ENCODE measurements at regions not wholly inside any gene's neighbourhood (a gene's known extent, or its start where the extent isn't known, plus 50 kb on each side); places are given as distances from the start of the nearest gene placed in this dataset.
A peak's percentile ranks its signal among the peaks of the same experiment; 100 is the strongest.

DNA sequence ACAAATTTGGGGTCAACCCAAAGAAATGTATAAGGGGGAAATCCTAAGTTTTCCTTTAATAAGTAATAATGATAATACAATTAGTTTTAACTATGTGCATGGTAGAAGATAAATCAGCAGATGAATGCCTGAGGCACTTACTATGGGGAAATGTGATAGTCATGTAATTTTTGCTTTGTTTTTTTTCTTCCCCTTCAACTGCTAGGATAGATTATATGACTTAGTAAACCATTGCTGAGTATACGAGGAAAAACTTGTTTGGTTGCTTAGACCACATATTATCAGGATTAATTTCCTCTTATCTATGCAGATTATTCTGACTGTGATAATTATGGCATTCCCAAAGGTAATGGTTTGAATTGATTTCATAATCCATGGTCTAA is 181.1 kb downstream of the TGFB2 start:
- no peak for DNase-seq (ENCODE audit: low spot score)

DNA sequence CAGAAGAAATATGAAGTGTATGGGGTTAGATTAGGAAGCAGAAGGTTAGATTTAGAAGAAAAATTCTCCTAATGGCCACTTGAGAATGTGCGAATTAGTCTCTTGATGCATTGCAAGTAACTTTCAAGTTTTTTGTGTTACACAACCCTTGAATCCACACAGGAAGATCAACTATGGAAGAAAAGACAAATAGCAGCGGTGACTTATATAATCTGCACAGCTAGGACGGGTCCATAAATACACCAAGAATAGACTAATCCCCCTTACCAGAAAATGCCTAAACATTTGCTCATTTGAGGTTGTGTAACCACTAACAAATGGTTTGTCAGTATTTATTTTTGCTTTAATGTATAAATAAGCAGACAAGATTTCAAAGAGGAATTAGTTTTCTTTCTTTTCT is 182.6 kb downstream of the TGFB2 start:
- peak; percentile 18 for DNase-seq (ENCODE audit: low spot score)

DNA sequence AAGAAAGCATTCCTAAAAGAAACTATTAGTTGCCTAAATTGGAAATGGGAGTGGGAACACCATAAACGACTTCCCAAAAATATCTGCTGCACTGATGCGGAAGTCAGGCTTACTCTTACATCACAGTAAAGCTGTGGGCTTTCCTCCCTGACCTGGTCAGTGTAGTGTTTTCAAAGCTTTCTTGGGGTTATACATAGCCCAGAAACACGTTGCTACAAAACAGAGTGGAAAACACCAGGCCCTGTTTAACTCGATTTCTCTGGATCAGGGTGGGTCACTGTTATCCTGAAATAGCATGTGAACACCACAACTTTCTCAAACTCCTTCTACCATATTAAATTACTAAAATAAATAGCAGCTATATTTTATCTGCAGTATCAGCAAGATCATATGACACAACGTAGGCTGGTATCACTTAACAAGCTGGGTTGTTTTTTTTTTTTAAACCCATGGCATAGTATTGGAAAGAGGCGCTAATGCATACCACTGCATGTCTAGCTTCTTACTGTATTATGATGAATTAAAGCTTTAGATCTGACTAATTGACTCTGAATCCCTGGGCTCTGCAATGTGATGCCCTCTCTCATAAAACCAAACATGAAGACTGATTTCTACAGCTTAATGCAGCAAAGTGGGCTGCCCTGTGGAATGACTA is 184.6 kb downstream of the TGFB2 start:
- no peak for DNase-seq (ENCODE audit: low spot score)

DNA sequence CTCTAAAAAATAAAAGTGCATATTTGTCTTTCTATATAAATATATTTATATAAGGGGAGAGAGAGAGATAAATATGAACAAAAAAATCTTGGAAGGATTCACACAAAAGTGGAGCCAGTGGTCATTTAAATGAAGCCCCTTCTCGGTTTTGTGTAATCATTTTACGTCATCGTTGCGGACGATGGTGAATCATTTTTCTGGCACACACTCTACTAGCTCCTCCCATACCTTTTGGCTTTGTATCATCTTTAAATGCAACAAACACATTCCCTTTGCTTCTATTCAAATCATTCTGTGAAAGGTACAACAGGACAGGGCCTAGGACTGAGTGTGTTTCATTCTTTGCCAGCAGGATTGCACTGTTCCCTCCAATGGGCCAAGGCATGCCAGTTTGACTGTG is 186.8 kb downstream of the TGFB2 start:
- no peak for DNase-seq (ENCODE audit: low spot score)

DNA sequence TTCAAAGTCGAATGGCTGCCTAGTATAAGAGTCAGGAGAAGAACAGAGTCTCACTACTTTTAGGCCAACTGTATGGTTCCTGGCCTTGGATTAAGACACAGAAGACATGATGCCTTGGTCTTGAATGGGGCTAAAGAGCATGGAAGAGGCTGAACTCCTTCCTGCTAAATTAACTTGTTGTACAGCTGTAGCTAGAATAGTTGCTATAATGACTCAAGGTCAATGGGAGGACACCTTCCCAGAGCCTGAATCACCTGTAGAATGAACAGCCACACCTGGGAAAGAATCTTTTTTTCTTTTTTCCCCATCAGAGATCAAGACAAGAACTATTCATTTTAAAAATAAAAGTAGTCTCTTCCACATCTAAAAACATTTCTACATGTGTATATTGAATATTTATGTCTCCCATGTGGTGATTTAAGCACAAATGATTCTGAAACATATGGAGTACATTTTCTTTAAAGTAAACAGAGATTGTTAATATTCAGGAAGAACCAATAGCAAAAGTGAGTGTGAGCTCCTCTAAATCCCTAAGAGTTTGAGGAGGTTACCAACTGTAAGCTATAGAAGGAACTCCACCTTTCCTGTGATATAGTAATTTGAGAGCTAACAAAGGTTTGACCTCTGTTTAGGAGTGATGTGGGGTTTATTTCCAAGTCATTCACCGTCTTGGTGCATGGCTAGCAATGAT is 191.3 kb downstream of the TGFB2 start:
- DNase-seq (ENCODE audit: low spot score): no peak

DNA sequence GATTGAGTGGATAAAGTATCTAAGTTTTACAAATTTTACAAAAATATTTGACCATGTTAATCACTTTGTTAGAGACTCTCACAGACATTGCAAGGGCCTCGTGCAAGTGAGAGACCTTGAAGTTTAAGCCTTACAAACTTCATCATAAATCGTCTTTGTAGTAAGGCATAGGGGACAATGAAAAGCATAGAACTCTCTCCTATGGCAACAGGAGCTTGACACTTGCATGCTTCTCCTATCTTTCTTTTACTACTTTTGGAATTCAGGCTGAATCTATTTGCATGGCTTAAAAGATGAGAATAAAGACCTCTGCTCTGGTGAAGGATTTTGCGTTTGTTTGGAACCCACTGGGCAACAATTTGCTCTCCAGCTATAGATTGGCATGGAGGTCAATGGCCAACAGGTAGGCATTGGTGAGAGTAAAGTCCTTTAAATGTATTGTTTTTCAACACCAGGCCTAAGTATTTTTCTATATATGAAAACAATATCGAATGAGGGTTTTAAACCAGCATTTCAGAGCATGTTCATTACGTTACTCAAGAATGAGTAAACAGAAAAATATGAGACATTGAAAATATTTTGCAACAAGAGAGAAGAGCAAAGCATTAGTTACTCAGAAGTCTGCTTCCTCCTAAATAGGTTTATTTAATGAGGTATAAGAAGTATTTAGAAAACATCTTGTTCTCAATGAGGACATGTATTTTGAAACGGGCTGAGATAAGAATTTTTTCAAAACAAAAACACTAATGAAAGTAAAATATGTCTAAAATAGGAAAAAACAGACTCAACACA is 192.2 kb downstream of the TGFB2 start:
- DNase-seq (ENCODE audit: low spot score): no peak

DNA sequence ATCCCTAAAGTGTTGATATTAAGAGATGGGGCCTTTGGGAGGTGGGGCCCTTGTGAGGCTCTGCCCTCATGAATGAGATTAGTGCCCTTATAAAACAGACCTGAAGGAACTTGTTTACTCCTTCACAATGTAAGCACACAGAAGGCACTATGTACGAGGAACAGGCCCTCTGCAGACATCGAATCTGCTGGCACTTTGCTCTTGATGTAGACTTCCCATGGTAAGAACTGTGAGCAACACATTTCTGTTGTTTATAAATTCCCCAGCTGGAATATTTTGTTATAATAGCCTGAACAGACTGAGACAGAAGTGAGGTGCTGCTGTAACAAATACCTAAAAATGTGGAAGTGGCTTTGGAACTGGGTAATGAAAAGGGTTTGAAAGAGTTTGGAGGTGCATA is 193.2 kb downstream of the TGFB2 start:
- no peak for DNase-seq (ENCODE audit: low spot score)

DNA sequence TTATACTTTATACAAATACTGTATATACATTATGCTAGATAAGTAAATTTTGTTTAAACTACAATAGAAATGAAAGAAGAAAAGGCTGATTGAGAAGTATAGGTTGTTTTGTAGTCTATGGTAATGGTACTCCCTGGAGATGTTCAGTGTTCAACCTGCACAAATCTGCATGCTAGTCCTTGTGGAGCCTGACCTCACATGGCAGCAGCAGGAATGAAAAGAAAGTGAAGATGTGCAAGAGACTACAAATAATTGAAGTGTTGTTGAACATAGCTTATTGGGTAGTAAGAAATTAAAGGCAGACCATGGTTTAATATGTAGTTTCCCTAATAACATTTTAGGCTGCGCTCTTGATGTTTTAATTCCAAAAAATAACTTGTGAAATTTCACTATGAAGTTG is 201.2 kb downstream of the TGFB2 start:
- no peak for DNase-seq (ENCODE audit: low spot score)

DNA sequence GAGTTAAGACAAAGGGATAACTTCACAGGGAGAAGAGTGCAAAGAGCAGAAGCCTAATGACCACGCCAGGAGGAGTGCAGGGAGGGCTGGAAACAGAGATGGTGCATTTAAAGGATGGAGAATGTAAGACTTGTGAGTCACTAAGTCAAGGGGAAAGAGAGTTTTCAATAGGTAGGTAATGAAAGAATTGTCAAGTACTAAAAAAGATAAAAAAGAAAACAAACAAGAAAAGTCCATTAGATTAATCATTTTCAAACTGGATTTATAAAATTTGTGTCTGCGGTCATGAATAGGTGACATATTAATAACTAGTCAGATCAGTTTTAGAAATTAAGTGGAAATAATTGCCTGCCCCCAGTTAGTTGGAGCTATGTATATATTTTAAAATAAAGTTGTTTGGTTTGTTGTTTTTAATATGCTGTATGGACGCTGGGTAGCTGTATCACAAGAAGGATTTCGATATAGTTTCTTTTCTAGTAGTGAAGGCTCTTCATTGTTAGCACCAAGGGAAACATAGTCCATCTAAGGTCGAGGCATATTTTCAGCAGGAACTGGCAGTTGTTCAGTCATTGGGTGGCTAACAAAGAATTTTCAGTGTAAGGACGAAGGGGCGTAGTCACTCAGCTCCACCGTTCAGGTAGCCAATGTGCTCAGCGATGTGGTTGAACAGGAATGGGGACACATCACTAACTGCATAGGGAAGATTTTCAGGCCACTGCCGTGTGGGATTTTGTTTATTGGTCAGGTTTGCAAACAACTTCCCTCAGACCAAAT is 203.0 kb downstream of the TGFB2 start:
- DNase-seq (ENCODE audit: low spot score): no peak

DNA sequence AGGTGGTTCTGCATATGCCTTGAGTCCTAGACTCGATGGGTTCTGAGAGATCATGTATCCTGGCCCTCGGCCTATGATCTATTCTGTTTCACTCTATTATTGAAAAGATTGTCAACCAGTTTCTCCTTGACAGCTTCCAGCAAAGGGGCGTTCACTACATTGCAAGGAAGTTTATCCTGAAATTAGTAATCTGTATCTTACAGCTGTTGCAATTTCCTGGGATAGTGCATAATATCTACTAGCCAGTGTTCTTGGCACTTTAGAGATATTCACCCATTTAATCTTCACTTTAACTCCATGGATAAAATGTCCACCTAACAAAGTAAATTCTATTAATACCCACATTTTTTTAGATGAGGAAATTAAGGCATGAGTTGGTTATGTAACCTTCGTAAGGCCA is 203.6 kb downstream of the TGFB2 start:
- no peak for DNase-seq (ENCODE audit: low spot score)

DNA sequence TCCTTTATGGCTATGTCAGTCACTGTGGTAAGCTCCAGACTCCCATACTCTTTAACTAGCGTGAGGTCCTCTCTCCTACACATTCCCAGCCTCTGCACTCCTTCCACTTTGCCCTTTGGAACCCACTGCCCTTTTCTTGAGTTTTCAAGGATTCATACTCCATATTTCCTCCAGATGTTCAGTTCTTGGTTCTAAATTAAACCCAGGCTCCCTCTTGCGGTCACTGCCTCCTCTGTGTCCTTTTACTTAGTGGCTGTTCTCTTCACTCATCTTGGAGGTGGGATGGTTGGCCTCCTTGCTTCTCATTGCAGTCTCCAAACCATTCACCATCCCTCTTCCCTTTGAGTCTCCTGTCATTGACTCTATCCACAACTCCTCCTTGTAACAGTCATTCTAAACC is 208.1 kb downstream of the TGFB2 start:
- no peak for DNase-seq (ENCODE audit: low spot score)

DNA sequence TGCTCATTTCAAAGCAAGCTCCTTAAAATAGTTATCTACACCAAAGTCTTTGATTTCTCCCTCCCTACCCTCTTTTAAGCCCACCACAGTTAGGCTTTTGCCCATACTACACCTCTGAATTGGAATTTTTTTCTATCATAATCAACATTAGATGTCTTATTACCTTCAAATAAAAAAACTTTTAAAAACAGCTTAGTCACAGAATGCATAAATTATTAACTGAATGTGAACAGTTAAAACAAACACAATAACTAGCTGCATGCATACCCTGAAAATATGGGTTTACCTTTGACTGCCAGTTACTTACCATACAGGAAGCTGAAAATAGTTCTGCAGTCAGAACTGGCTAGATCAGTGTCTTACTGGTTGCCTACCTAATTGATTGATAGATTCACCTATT is 210.9 kb downstream of the TGFB2 start:
- no peak for DNase-seq (ENCODE audit: low spot score)

DNA sequence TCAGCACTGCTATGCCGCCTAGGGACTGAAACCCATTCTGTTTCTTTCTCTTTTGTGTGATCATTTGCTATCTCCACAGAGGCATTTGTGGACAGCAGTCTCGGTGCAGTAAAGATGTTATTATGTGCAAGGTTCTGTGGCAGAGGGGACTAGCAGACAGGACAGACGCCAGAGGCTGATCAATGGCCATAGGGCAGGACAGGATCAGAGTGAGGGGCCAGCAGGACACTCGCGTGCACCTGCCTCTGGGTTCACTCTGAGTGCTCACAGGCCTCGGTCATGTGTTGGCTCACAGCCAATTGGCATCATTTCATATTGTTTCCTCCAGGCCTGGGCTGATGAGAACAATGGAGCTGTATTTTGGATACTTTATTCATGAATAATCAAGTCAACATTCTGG is 212.6 kb downstream of the TGFB2 start:
- no peak for DNase-seq (ENCODE audit: low spot score)

DNA sequence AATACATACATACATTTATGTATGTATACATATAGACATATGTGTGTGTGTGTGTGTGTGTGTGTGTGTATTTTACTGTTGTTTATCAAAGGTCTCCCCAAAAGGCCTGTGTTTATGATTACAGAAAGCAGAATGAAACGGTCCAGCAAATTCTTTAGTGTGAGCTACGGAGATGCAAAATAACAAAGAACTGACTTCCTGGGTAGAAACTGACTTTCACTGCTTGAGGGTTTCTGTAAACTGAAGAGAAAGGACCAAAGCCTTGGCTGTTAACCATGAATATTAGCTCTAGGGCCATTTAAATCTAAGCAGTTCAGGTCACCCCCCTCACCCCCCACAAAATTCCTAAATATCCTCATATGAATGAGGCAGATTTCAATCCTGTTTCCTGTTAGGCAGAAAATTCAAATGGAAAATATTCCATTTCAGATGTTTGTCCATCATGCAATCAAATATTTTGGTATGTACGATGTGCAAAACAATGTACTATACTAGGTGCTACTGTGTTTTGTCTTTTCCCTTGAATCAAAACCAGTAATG is 213.2 kb downstream of the TGFB2 start:
- no peak for DNase-seq (ENCODE audit: low spot score)

DNA sequence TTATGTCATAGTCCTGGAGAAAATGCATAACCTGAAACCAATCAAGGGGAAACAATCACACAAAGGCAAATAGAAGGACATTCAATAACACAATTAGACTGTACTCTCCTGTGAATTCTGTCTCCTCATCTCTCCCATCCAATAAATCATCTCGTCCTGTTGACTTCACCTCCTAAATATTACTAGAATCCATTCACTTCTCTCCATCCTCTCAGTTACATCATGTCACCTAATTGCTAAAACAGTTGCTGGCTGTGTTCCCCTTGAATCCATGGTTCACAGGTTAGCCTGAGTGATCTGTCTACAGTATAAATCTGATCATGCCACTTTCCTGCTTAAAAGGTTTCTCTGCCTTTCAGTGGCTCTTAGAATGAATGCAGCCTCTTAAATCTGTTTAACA is 220.2 kb downstream of the TGFB2 start:
- no peak for DNase-seq (ENCODE audit: low spot score)

DNA sequence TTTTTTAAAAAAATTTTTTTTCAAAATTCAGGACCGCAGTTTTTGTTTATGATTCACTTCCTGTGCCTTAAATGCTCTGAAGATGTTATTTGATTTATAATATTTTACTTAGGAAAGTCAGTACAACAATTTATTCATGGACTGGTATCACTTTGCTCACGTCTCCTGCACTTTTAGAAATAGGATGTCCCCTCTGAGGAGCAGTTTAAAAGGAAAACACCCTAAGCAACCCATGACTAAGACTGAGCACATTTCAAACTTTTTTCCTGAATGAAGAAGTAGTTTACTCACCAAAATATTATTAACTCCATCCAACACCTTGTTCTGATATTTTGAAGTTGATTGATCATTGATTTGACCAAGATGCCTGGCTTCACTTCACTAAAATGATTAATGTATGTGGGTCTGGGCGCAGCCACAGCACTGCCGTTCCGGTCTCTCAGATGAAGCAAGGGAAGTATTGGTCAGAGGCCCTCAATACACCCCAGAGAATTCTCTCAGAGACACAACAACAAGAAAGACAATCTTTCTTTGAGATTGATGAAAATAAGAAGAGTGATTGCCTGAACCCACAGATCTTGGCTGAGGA is 223.9 kb downstream of the TGFB2 start:
- DNase-seq (ENCODE audit: low spot score): no peak

DNA sequence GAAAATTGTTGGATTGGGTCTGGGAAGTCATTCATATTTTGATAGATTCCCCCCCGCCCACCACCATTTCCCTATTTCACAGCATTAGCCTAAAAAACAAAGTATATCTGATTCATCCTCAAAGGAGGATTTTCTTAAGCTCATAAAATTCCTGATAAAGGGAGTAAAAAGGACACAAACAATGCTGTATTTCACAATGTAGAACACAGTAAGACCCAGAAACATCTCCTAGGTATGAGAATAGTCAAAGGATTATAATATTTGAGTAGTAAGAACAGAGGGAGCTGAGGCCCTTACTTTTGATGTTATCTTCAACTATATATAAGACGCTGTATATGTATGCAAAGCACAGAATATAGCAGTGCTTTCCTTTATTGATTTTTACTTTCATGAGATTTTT is 225.3 kb downstream of the TGFB2 start:
- no peak for DNase-seq (ENCODE audit: low spot score)

DNA sequence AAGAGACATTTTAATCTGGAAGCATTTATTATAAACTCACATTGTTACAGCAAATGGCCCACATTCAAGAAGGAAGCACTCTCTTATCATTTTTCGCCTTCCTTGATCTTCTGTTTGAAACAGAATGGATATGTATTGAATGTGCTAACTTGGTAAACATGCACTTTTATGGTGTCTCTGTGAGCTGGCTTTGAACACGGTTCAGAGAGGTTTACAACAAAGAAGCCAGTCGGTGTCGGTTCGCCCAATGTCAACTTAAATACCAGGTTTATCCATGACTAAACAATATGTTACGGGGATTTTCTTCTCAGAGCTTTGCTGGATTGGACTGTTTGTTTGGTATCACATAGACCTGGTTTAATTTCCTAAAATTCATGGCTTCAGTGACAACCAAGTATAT is 226.4 kb downstream of the TGFB2 start:
- no peak for DNase-seq (ENCODE audit: low spot score)

DNA sequence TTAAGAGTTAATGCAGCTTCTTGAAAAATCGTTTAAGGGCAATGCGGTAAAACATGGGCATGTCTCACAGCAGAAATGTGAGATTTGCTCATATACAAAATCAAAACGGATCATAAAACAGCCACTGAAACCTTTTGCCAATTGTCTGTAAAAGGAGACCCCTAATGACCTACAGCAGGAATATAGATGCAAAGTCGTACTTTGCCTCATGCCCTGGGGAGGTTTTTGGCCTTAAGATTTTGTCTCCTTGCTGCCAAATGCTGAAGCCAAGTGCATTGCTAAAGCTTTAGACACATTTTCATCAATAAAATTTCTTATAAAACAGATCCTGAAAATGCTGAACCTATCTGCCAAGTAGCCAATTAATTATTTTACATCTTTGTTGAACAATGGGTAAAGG is 226.9 kb downstream of the TGFB2 start:
- DNase-seq (ENCODE audit: low spot score): no peak

DNA sequence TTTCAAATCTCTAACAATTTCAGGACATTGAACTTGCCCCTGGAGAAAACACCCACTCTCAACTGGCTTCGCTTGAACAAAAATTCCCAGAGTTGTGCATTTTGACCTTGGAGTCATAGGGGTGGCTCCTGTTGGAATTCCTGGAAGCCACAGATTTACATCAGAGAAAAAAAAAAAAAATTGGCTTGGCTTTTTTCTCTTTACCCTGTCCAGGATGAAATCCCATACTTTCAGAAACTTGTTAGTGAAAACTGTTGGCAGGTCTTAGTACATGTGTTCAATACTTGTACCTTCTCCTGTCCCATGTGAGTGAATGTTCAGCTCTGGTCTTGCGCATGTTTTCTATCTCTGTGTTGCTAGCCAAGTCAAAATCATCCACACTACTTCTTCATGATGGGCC is 228.8 kb downstream of the TGFB2 start:
- DNase-seq (ENCODE audit: low spot score): no peak

DNA sequence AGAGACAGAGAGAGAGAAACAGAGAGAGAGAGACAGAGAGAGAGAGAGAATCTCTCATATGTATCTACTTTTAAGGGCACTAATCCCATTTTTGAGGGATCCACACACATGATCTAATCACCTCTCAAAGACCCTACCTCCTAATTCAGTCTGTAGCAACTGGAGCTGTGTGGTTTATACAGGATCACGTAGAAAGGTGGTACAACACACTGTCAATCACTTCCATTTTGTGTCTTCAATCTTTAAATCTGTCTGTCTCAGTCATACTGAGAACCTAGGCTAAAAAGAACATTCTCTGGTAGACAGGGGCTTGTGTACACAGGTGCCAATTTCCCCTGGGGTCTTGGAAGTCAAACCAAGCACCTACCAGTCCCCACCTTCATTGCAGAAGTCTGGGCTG is 229.9 kb downstream of the TGFB2 start:
- no peak for DNase-seq (ENCODE audit: low spot score)

DNA sequence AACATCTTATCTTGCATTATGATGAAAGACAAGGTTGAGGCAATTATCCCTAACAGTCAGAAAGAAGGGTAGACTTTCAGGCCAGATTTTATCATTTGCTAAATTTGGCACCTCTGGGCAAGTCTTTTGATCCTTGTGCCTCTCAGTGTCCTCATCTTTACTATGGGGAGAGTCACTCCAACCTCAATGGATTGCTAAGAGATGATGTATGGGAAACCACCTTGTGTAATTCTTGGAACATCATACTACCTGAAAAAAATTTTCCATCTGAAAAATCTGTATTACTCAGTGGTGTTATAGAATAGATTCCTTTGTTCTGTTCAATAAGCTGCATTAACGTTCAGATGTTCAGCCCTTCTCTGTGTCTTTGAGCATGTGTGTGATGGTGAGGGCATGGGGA is 230.7 kb downstream of the TGFB2 start:
- DNase-seq (ENCODE audit: low spot score): no peak
